A673 (cell line): ENCODE measurements at regions not wholly inside any gene's neighbourhood (a gene's known extent, or its start where the extent isn't known, plus 50 kb on each side); places are given as distances from the start of the nearest gene placed in this dataset.

Source experiments
- BruUV-seq: library from RNA; stranded (reverse); fragments of 400-500 nt; replicated peaks from 2 replicates; lab custom pipeline; 2021; lab: Mats Ljungman, UMichigan
- CTCF ChIA-PET: fragments of 300-600 bp; sonication (Branson Sonifier 250); formaldehyde crosslinking; loops from one replicate; lab custom pipeline; 2022; ENCODE audit warnings: antibody characterized with exemption; lab: Charles Lee
- POLR2A ChIA-PET: fragments of 300-600 bp; sonication (Branson Sonifier 250); formaldehyde crosslinking; loops from one replicate; lab custom pipeline; 2022; ENCODE audit warnings: antibody characterized with exemption; ENCODE audit not compliant: low non-redundant PET; lab: Charles Lee
- DNase-seq: peaks from one replicate; pipeline ENCODE4 v3.0.0-alpha.2; 2015; ENCODE audit warnings: low spot score
- H3K27ac ChIP-seq: fragments of 200-600 bp; sonication (generic); 2 replicates; pipeline ENCODE4 v1.5.1; 2016; ENCODE audit warnings: mixed run types, low read depth, mild to moderate bottlenecking, mixed read lengths, antibody characterized with exemption, low read length; ENCODE audit not compliant: poor library complexity, severe bottlenecking
- H3K27me3 ChIP-seq: fragments of 200-600 bp; sonication (generic); replicated peaks from 2 replicates; pipeline ENCODE4 v1.6.1; 2017; ENCODE audit warnings: mixed run types, low read depth, mild to moderate bottlenecking, mixed read lengths, antibody characterized with exemption, low read length; ENCODE audit not compliant: insufficient read depth, poor library complexity
- H3K36me3 ChIP-seq: fragments of 200-600 bp; sonication (generic); 2 replicates; pipeline ENCODE4 v1.6.1; 2016; ENCODE audit warnings: mixed run types, mild to moderate bottlenecking, mixed read lengths, antibody characterized with exemption, low read length; ENCODE audit not compliant: insufficient read depth, poor library complexity, severe bottlenecking
- H3K4me1 ChIP-seq: fragments of 200-600 bp; sonication (generic); 2 replicates; pipeline ENCODE4 v1.6.1; 2017; ENCODE audit warnings: mixed run types, mild to moderate bottlenecking, mixed read lengths, antibody characterized with exemption, low read length; ENCODE audit not compliant: insufficient read depth, poor library complexity, severe bottlenecking
- H3K4me3 ChIP-seq: fragments of 200-600 bp; sonication (generic); 2 replicates; pipeline ENCODE4 v1.5.1; 2016; ENCODE audit warnings: low read depth, mixed run types, mild to moderate bottlenecking, mixed read lengths, low read length; ENCODE audit not compliant: poor library complexity, severe bottlenecking
- H3K9me3 ChIP-seq: fragments of 200-600 bp; sonication (generic); 2 replicates; pipeline ENCODE4 v1.6.1; 2016; ENCODE audit warnings: mixed run types, low read depth, mild to moderate bottlenecking, mixed read lengths, antibody characterized with exemption, low read length; ENCODE audit not compliant: poor library complexity, severe bottlenecking
- EZH2 ChIP-seq: fragments of 200-600 bp; sonication (generic); IDR thresholded peaks from 2 replicates; pipeline ENCODE4 v1.6.1; 2017; ENCODE audit warnings: borderline replicate concordance, low read depth, mild to moderate bottlenecking, mixed read lengths, antibody characterized with exemption, low read length; ENCODE audit not compliant: poor library complexity, severe bottlenecking
- intact Hi-C: fragments of 100-400 bp; cut with micrococcal nuclease; formaldehyde crosslinking; loops from one replicate; pipeline ENCODE4 v1.10.0; 2022; ENCODE audit not compliant: unreplicated experiment
- TF ChIP-seq, protein P1 (sequence below): fragments of 300-800, 200-600 bp; sonication (generic); conservative IDR thresholded peaks from 2 replicates; pipeline ENCODE4 v1.5.1; 2017; ENCODE audit warnings: low read depth, mild to moderate bottlenecking, antibody characterized with exemption, low read length, moderate library complexity, mixed read lengths

- intact Hi-C loops: no loop called here
- ChIA-PET POLR2A (no interaction called here), CTCF (no interaction called here)
- Histone ChIP-seq H3K36me3 (no peaks in the 10 kb centered on the region), H3K4me3 (no peak overlapping the region), H3K27me3 (no peaks in the 10 kb centered on the region), H3K27ac (no peak overlapping the region), H3K9me3 (no peaks in the 10 kb centered on the region), H3K4me1 (no peaks in the 10 kb centered on the region)
- no peak for DNase-seq
- TF ChIP-seq, protein P1, sequence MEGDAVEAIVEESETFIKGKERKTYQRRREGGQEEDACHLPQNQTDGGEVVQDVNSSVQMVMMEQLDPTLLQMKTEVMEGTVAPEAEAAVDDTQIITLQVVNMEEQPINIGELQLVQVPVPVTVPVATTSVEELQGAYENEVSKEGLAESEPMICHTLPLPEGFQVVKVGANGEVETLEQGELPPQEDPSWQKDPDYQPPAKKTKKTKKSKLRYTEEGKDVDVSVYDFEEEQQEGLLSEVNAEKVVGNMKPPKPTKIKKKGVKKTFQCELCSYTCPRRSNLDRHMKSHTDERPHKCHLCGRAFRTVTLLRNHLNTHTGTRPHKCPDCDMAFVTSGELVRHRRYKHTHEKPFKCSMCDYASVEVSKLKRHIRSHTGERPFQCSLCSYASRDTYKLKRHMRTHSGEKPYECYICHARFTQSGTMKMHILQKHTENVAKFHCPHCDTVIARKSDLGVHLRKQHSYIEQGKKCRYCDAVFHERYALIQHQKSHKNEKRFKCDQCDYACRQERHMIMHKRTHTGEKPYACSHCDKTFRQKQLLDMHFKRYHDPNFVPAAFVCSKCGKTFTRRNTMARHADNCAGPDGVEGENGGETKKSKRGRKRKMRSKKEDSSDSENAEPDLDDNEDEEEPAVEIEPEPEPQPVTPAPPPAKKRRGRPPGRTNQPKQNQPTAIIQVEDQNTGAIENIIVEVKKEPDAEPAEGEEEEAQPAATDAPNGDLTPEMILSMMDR: no peak
- TF ChIP-seq EZH2: no peak
- no TSS peak for BruUV-seq
Measured at GRCh38 chr12:42824327-42824726, 234.8 kb upstream of the PRICKLE1 start.

- Histone ChIP-seq H3K4me3 (no peak overlapping the region), H3K27ac (no peak overlapping the region), H3K36me3 (no peaks in the 10 kb centered on the region), H3K4me1 (no peaks in the 10 kb centered on the region), H3K9me3 (no peaks in the 10 kb centered on the region), H3K27me3 (no peaks in the 10 kb centered on the region)
- no peak for DNase-seq
- BruUV-seq: no TSS peak
- TF ChIP-seq EZH2: no peak
- TF ChIP-seq, protein P1: no peak
- ChIA-PET CTCF (no interaction called here), POLR2A (no interaction called here)
- intact Hi-C loops: no loop called here
Measured at GRCh38 chr12:42823679-42824078, 234.1 kb upstream of the PRICKLE1 start.

- Histone ChIP-seq H3K4me1 (no peaks in the 10 kb centered on the region), H3K27ac (no peak overlapping the region), H3K4me3 (no peak overlapping the region), H3K27me3 (no peaks in the 10 kb centered on the region), H3K9me3 (no peaks in the 10 kb centered on the region), H3K36me3 (no peaks in the 10 kb centered on the region)
- DNase-seq: no peak
- TF ChIP-seq, protein P1: no peak
- TF ChIP-seq EZH2: no peak
- ChIA-PET POLR2A (no interaction called here), CTCF (no interaction called here)
- BruUV-seq: no TSS peak
- intact Hi-C loops: no loop called here
Measured at GRCh38 chr12:42819846-42820245, 230.3 kb upstream of the PRICKLE1 start.
